OCI-LY1 (cell line): ENCODE measurements at regions not wholly inside any gene's neighbourhood (a gene's known extent, or its start where the extent isn't known, plus 50 kb on each side); places are given as distances from the start of the nearest gene placed in this dataset.

Experiments used
- CTCF ChIP-seq: fragments of 200-600 bp; sonication (generic), shearing (Covaris generic); IDR thresholded peaks from 2 replicates; pipeline ENCODE4 v1.5.1; 2017; ENCODE audit warnings: mild to moderate bottlenecking, antibody characterized with exemption, low read length, moderate library complexity, mixed read lengths
- EZH2 ChIP-seq: fragments of 200-600 bp; sonication (generic), shearing (Covaris generic); IDR thresholded peaks from 2 replicates; pipeline ENCODE4 v1.8.0; 2017; ENCODE audit warnings: borderline replicate concordance, mixed run types, mild to moderate bottlenecking, antibody characterized with exemption, low read length, moderate library complexity, mixed read lengths

- TF ChIP-seq CTCF (no peak), EZH2 (no peak)
Observed at GRCh38 chr9:82729991-82730589, 332.9 kb downstream of the RASEF start.
